K562 (cell line): ENCODE measurements at regions not wholly inside any gene's neighbourhood (a gene's known extent, or its start where the extent isn't known, plus 50 kb on each side); places are given as distances from the start of the nearest gene placed in this dataset.

Experiments
- ATAC-seq: fragments of 200-7000 bp; cut with Tn5 transposase; 3 replicates; pipeline ENCODE4 v1.9.1; 2020; ENCODE audit warnings: moderate library complexity
- BruUV-seq: library from RNA; stranded (reverse); fragments of 400-500 nt; replicated peaks from 2 replicates; lab custom pipeline; 2021; lab: Mats Ljungman, UMichigan
- CTCF ChIA-PET: fragments of 300-600 bp; formaldehyde crosslinking; extraction: SDS; loops from one replicate; lab custom pipeline; 2021; ENCODE audit warnings: low intra/inter-chr PET ratio; lab: Yijun Ruan, JAX
- POLR2A ChIA-PET: fragments of 300-600, 350-650 bp; sonication (Branson Sonifier 250); formaldehyde crosslinking; extraction: SDS; loops from one replicate; lab custom pipeline; 2021; ENCODE audit warnings: antibody characterized with exemption, inconsistent platforms; lab: Yijun Ruan, JAX
- DNase-seq, 4 experiments: peaks; one replicate each; pipeline versions ENCODE4 v3.0.0 to v3.0.0-alpha.2; 2011 to 2018; ENCODE audit warnings: low spot score in 3 of 4, mixed read lengths in 3 of 4; ENCODE audit errors: extremely low read depth in 1 of 4
- FAIRE-seq: peaks from 2 replicates; lab custom pipeline; 2011; peaks lifted over from hg19 to GRCh38; lab: Jason Lieb, UNC
- H2AFZ ChIP-seq: 2 replicates; pipeline ENCODE4 v1.6.0; 2011; ENCODE audit warnings: low read depth, low read length, control low read depth, inconsistent platforms
- H3K27ac ChIP-seq: fragments of 200-600 bp; 3 replicates; pipeline ENCODE4 v1.8.0; 2011; ENCODE audit warnings: low read depth, mild to moderate bottlenecking, control low read depth, inconsistent platforms, low read length, moderate library complexity, mixed read lengths; ENCODE audit errors: extremely low read depth
- H3K27me3 ChIP-seq, 2 experiments: fragments of 300-600 bp in 1 of 2; 2 replicates in 1 of 2; 3 replicates in 1 of 2; pipeline versions ENCODE4 v1.6.0 to v1.8.0; 2011; ENCODE audit warnings: inconsistent platforms in 2 of 2, low read length in 2 of 2, mild to moderate bottlenecking in 1 of 2, mixed read lengths in 1 of 2, moderate library complexity in 1 of 2; ENCODE audit not compliant: control insufficient read depth in 2 of 2, insufficient read depth in 2 of 2
- H3K36me3 ChIP-seq: fragments of 300-600 bp; 3 replicates; pipeline ENCODE4 v1.8.0; 2011; ENCODE audit warnings: mild to moderate bottlenecking, low read length, inconsistent platforms; ENCODE audit not compliant: control insufficient read depth, insufficient read depth
- H3K4me1 ChIP-seq, 2 experiments: fragments of 200-600 bp in 1 of 2; replicated peaks in 1 of 2; 2 replicates in 1 of 2; 3 replicates in 1 of 2; pipeline versions ENCODE4 v1.5.1 to v1.8.0; 2011; ENCODE audit warnings: inconsistent platforms in 2 of 2, low read length in 2 of 2, mild to moderate bottlenecking in 1 of 2, mixed read lengths in 1 of 2, moderate library complexity in 1 of 2; ENCODE audit not compliant: control insufficient read depth in 2 of 2, insufficient read depth in 2 of 2
- H3K4me2 ChIP-seq: 2 replicates; pipeline ENCODE4 v1.6.1; 2011; ENCODE audit warnings: low read length, control low read depth, inconsistent platforms, mixed read lengths; ENCODE audit not compliant: insufficient read depth
- H3K4me3 ChIP-seq: fragments of 200-600 bp; sonication (generic), shearing (Covaris generic); 2 replicates; pipeline ENCODE4 v1.5.1; 2016; ENCODE audit warnings: control low read depth, inconsistent platforms
- H3K79me2 ChIP-seq: fragments of 200-600 bp; 3 replicates; pipeline ENCODE4 v1.8.0; 2011; ENCODE audit warnings: low read length, inconsistent platforms; ENCODE audit not compliant: control insufficient read depth, insufficient read depth
- H3K9ac ChIP-seq, 2 experiments: 2 replicates each; pipeline versions ENCODE4 v1.6.0 to v1.6.1; 2011; ENCODE audit warnings: low read depth in 2 of 2, low read length in 2 of 2, control low read depth in 1 of 2, inconsistent platforms in 1 of 2, mild to moderate bottlenecking in 1 of 2, mixed read lengths in 1 of 2; ENCODE audit not compliant: insufficient read depth in 1 of 2
- H3K9me1 ChIP-seq: one replicate; pipeline ENCODE4 v1.6.0; 2011; ENCODE audit warnings: inconsistent platforms, mild to moderate bottlenecking, low read length, moderate library complexity; ENCODE audit not compliant: control insufficient read depth, insufficient read depth
- H3K9me3 ChIP-seq: replicated peaks from 2 replicates; pipeline ENCODE4 v1.5.1; 2011; ENCODE audit warnings: low read depth, low read length, inconsistent platforms; ENCODE audit not compliant: control insufficient read depth, insufficient read depth
- H4K20me1 ChIP-seq: replicated peaks from 2 replicates; pipeline ENCODE4 v1.6.1; 2011; ENCODE audit warnings: low read length, inconsistent platforms, mixed read lengths; ENCODE audit not compliant: control insufficient read depth, insufficient read depth
- GABPA ChIP-seq: fragments of 200-800 bp; sonication (Bioruptor generic); conservative IDR thresholded peaks from 2 replicates; pipeline ENCODE4 v1.6.1; 2016; ENCODE audit warnings: low read depth, missing genetic modification characterization, missing compliant biosample characterization
- GTF2E2 ChIP-seq: fragments of 200-800 bp; sonication (Bioruptor generic); IDR thresholded peaks from 2 replicates; pipeline ENCODE4 v1.6.1; 2016; ENCODE audit warnings: missing genetic modification characterization, missing compliant biosample characterization
- HDAC3 ChIP-seq: fragments of 450-650 bp; IDR thresholded peaks from 2 replicates; pipeline ENCODE4 v1.6.1; 2018; ENCODE audit warnings: borderline replicate concordance, mild to moderate bottlenecking, moderate library complexity; ENCODE audit not compliant: partially characterized antibody
- HNRNPL ChIP-seq: fragments of 200-400 bp; formaldehyde crosslinking; IDR thresholded peaks from 2 replicates; pipeline ENCODE4 v1.6.1; 2017; ENCODE audit warnings: low read depth, mild to moderate bottlenecking, low read length
- NFATC3 ChIP-seq: fragments of 450-650 bp; IDR thresholded peaks from 2 replicates; pipeline ENCODE4 v1.6.1; 2017; ENCODE audit warnings: mild to moderate bottlenecking
- SMARCC2 ChIP-seq: fragments of 450-650 bp; IDR thresholded peaks from 2 replicates; pipeline ENCODE4 v1.6.1; 2017; ENCODE audit warnings: antibody characterized with exemption, moderate library complexity, mild to moderate bottlenecking, low read depth
- TARDBP ChIP-seq: fragments of 450-650 bp; IDR thresholded peaks from 2 replicates; pipeline ENCODE4 v1.6.1; 2016
- WGBS: fragments of 100-300 bp; shearing (Covaris generic); methylation state at CpG from one replicate; pipeline ENCODE4 v1.1.6; 2016; ENCODE audit warnings: low coverage, mixed read lengths; ENCODE audit not compliant: insufficient coverage; ENCODE audit errors: missing lambda C conversion rate; 5-methylcytosine and 5-hydroxymethylcytosine counted together
- in situ Hi-C: fragments of 300-500 bp; cut with MboI; formaldehyde crosslinking; loops from 4 replicates; pipeline ENCODE4 v1.15.0; 2018; ENCODE audit warnings: inconsistent platforms, mixed read lengths
- intact Hi-C: fragments of 100-400 bp; cut with micrococcal nuclease; formaldehyde crosslinking; loops from 2 replicates; pipeline ENCODE4 v1.14.2; 2022
- TF ChIP-seq, protein P1 (sequence below): sonication (generic); formaldehyde crosslinking; IDR thresholded peaks from 2 replicates; pipeline ENCODE4 v1.8.1; 2022; ENCODE audit warnings: missing genetic modification reagents
- TF ChIP-seq, protein P2 (sequence below): fragments of 450-650 bp; formaldehyde crosslinking; IDR thresholded peaks from 2 replicates; pipeline ENCODE4 v1.4.0; 2020; ENCODE audit warnings: mild to moderate bottlenecking, moderate library complexity
- TF ChIP-seq, protein P3 (sequence below): sonication (generic); formaldehyde crosslinking; IDR thresholded peaks from 2 replicates; pipeline ENCODE4 v1.8.0; 2022; ENCODE audit warnings: missing genetic modification reagents, mild to moderate bottlenecking, borderline replicate concordance

DNA sequence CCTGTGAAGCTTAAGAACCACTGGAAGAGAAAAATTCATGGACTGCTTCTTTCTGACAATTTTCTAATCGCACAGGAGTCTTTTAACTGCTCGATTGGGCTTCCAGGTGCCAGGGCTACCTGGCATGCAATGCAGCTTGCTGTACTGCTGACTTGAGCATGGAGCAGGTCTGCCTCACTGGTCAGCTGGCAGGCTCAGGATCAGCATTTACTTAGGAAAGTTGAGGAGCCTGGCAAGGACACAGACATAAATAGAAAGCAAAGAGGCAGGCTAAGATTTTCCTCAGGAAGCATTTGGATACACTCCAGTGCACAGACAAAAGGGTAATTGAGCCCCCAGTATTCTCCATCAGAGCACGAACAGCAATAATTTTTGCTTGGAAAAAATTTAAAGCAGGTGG, 163.5 kb downstream of the CSNK2A3 start:
- no peak for FAIRE-seq
- ATAC-seq = no peak
- intact Hi-C loops = no loop called here

More for the DNA sequence above, 163.5 kb downstream of the CSNK2A3 start:
- Histone ChIP-seq H3K9me1 (no peaks in the 10 kb centered on the region), H3K4me2 (no peak overlapping the region), H3K4me3 (no peak overlapping the region), H3K9ac (no peak overlapping the region), H3K27me3 (peaks cover 0 to 5% of the 10 kb centered on the region in 2 experiments; a peak in 1 of 5 replicates), H3K27ac (no peak overlapping the region), H3K4me1 (no peaks in the 10 kb centered on the region), H2AFZ (no peak overlapping the region), H3K36me3 (no peaks in the 10 kb centered on the region), H4K20me1 (no peaks in the 10 kb centered on the region), H3K9me3 (no peaks in the 10 kb centered on the region), H3K79me2 (no peaks in the 10 kb centered on the region)
- TF ChIP-seq GABPA (tag) = no peak
- no peak for TF ChIP-seq NFATC3
- TF ChIP-seq SMARCC2 = no peak
- no peak for TF ChIP-seq HDAC3
- TF ChIP-seq, protein P1, sequence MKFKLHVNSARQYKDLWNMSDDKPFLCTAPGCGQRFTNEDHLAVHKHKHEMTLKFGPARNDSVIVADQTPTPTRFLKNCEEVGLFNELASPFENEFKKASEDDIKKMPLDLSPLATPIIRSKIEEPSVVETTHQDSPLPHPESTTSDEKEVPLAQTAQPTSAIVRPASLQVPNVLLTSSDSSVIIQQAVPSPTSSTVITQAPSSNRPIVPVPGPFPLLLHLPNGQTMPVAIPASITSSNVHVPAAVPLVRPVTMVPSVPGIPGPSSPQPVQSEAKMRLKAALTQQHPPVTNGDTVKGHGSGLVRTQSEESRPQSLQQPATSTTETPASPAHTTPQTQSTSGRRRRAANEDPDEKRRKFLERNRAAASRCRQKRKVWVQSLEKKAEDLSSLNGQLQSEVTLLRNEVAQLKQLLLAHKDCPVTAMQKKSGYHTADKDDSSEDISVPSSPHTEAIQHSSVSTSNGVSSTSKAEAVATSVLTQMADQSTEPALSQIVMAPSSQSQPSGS (CRISPR knock-in tag) = no peak
- TF ChIP-seq, protein P2, sequence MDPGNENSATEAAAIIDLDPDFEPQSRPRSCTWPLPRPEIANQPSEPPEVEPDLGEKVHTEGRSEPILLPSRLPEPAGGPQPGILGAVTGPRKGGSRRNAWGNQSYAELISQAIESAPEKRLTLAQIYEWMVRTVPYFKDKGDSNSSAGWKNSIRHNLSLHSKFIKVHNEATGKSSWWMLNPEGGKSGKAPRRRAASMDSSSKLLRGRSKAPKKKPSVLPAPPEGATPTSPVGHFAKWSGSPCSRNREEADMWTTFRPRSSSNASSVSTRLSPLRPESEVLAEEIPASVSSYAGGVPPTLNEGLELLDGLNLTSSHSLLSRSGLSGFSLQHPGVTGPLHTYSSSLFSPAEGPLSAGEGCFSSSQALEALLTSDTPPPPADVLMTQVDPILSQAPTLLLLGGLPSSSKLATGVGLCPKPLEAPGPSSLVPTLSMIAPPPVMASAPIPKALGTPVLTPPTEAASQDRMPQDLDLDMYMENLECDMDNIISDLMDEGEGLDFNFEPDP (CRISPR knock-in tag) = no peak
- TF ChIP-seq GTF2E2 (tag) = no peak
- no peak for TF ChIP-seq TARDBP
- TF ChIP-seq, protein P3, sequence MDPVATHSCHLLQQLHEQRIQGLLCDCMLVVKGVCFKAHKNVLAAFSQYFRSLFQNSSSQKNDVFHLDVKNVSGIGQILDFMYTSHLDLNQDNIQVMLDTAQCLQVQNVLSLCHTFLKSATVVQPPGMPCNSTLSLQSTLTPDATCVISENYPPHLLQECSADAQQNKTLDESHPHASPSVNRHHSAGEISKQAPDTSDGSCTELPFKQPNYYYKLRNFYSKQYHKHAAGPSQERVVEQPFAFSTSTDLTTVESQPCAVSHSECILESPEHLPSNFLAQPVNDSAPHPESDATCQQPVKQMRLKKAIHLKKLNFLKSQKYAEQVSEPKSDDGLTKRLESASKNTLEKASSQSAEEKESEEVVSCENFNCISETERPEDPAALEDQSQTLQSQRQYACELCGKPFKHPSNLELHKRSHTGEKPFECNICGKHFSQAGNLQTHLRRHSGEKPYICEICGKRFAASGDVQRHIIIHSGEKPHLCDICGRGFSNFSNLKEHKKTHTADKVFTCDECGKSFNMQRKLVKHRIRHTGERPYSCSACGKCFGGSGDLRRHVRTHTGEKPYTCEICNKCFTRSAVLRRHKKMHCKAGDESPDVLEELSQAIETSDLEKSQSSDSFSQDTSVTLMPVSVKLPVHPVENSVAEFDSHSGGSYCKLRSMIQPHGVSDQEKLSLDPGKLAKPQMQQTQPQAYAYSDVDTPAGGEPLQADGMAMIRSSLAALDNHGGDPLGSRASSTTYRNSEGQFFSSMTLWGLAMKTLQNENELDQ = no peak
- no peak for TF ChIP-seq HNRNPL
- no peak for DNase-seq
- WGBS = 0% methylated on average over 3 of the region's 3 CpGs
- in situ Hi-C loops = no loop called here
- POLR2A ChIA-PET = no interaction called here
- no TSS peak for BruUV-seq
- CTCF ChIA-PET = no interaction called here
